HUES48 (cell line): ENCODE measurements at regions not wholly inside any gene's neighbourhood (a gene's known extent, or its start where the extent isn't known, plus 50 kb on each side); places are given as distances from the start of the nearest gene placed in this dataset.

Experiments used
- H3K27ac ChIP-seq: one replicate; pipeline ENCODE4 v1.7.0; 2013; ENCODE audit warnings: low read depth, low read length, inconsistent platforms
- H3K27me3 ChIP-seq: 2 replicates; pipeline ENCODE4 v1.6.1; 2013; ENCODE audit warnings: mild to moderate bottlenecking, low read length; ENCODE audit not compliant: control insufficient read depth, insufficient read depth
- H3K36me3 ChIP-seq: 2 replicates; pipeline ENCODE4 v1.6.1; 2013; ENCODE audit warnings: low read length; ENCODE audit not compliant: control insufficient read depth, insufficient read depth
- H3K4me1 ChIP-seq: 2 replicates; pipeline ENCODE4 v1.6.1; 2013; ENCODE audit warnings: mild to moderate bottlenecking, low read length; ENCODE audit not compliant: control insufficient read depth, insufficient read depth
- H3K4me3 ChIP-seq: 2 replicates; pipeline ENCODE4 v1.5.1; 2013; ENCODE audit warnings: mild to moderate bottlenecking, low read depth, low read length
- H3K9ac ChIP-seq: 2 replicates; pipeline ENCODE4 v1.6.1; 2013; ENCODE audit warnings: mild to moderate bottlenecking, low read depth, low read length, moderate library complexity
- H3K9me3 ChIP-seq: 2 replicates; pipeline ENCODE4 v1.6.1; 2013; ENCODE audit warnings: low read length; ENCODE audit not compliant: control insufficient read depth, insufficient read depth

DNA sequence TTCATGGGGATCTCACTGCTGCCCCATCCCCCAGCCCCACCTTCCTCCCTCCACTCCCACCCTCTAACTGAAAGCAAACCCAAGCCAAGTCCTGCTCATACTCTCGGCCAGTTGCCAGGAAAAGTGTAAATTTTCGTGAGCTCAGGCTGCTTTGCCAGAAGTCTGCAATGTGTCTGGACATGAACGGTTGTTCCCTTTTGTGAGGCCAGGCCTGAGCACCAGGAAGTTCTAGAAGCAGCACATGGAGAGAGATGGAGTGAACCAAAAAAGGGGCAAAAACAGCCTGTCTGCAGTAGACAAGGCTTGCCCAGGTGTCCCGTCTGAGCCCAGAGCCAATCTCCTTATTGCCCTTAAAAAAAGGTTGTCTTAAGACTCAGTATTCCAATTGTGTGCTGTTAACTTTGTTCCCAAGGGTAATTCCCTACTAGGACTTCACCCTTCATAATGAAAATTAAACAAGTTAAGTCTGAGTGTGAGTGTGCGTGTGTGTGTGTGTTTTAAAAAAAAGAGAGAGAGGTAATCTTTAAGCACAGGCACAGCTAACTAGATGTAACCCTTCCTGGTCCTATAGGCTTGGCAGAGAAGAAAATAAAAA, 247.1 kb downstream of the BCL11A start:
- Histone ChIP-seq H3K27me3 (no peaks in the 10 kb centered on the region), H3K9me3 (no peaks in the 10 kb centered on the region), H3K27ac (no peak overlapping the region), H3K36me3 (no peaks in the 10 kb centered on the region), H3K9ac (no peak overlapping the region), H3K4me1 (no peaks in the 10 kb centered on the region), H3K4me3 (no peak overlapping the region)

DNA sequence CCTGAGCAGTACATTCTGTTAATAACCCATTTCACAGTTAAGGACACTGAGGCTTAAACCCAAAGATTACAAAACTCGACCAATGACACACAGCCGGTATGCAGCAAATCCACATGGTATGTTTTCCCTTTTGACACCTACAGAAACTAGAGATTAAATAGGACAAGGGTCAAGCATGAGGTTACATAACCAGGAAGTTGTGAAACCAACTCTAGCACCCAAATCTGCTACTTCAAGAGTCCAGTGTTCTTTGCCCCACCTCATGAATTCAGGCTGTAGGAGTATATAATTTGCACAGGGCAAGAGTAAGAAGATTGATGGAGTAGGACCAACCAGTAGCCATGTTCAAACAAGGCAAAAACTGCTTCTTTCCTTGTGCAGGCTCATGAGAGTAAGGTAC, 249.8 kb downstream of the BCL11A start:
- H3K9me3 ChIP-seq = no peaks in the 10 kb centered on the region
- H3K27me3 ChIP-seq = no peaks in the 10 kb centered on the region
- H3K4me1 ChIP-seq = no peaks in the 10 kb centered on the region
- no peak overlapping the region for H3K27ac ChIP-seq
- no peak overlapping the region for H3K9ac ChIP-seq
- H3K4me3 ChIP-seq = no peak overlapping the region
- no peaks in the 10 kb centered on the region for H3K36me3 ChIP-seq

DNA sequence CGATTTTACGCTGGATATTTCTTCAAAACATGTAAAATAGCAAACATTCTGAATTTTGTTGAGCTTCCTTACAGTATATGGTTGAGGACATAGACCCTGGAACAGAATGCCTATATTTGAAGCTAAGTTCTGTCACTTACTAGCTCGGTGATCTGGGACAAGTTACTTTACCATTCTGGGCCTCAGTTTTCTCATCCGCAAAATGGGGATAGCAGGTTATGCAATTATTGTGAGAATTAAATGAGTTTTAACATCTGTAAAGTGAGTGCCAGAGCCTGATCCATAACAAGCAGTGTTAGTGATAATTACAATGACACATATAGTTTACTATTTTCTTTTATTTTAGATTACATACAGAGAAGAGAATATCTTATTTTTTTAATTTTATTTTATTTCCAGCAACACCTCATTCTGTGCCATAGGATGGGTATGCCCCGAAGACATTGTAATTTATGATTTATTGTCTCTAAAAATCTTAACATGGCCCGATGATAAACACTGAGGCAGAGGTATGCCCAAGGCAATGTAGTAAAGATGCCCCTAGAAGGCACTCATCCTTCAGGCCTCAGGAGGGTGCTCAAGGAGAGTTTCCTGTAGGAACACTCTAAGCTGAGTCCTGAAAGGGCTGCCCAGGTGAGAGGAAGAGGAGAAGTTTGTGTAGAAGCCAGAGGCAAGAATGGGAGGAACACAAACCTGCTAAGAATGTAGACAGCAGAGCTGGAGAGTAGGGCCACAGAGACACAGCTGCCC, 250.9 kb downstream of the BCL11A start:
- Histone ChIP-seq H3K4me1 (no peaks in the 10 kb centered on the region), H3K36me3 (no peaks in the 10 kb centered on the region)

DNA sequence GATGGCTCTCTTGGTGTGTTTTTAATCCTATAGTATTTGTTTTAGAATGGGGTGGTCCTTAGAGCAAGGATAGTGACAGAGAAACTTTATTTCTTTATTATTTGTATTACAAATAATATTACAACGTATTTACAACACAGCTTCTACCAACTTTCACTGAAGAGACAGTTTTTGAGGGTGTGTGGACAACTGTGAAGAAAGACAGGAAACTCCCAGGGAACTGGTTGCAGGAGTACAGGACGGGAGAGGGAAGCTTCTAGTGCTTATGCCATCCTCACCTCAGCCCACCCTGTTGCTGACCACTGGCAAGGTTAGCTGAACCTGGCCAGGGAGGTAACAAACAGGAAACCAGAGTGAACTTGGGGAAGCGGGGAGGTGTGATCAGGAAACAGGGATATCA, 251.7 kb downstream of the BCL11A start:
- Histone ChIP-seq H3K27ac (no peak overlapping the region), H3K27me3 (no peaks in the 10 kb centered on the region), H3K9me3 (no peaks in the 10 kb centered on the region), H3K36me3 (no peaks in the 10 kb centered on the region), H3K9ac (no peak overlapping the region), H3K4me3 (no peak overlapping the region), H3K4me1 (no peaks in the 10 kb centered on the region)

More for the DNA sequence above, 250.9 kb downstream of the BCL11A start:
- Histone ChIP-seq H3K9me3 (no peaks in the 10 kb centered on the region), H3K9ac (no peak overlapping the region), H3K27ac (no peak overlapping the region), H3K27me3 (no peaks in the 10 kb centered on the region), H3K4me3 (no peak overlapping the region)

DNA sequence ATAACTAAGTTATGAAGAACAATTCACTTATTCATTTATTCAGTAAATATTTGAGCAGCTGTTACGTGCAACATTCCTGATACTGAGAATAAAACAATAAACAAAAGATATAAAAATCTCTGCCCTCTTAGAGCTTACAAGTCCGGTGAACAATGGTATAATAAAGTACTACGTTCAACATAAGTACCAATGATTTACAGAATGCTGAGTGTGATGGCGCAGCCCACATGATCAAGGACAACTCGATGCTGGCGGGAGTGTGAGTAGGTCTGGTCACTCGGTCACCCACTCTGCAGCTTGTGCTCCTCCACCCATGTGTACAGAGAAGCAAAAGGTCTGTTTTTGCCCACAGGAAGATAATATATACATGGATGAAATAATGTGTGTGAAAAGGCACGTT, 254.3 kb downstream of the BCL11A start:
- H3K4me1 ChIP-seq = no peaks in the 10 kb centered on the region
- no peak overlapping the region for H3K27ac ChIP-seq
- no peak overlapping the region for H3K4me3 ChIP-seq
- H3K27me3 ChIP-seq = no peaks in the 10 kb centered on the region
- no peaks in the 10 kb centered on the region for H3K9me3 ChIP-seq
- no peaks in the 10 kb centered on the region for H3K36me3 ChIP-seq
- H3K9ac ChIP-seq = no peak overlapping the region

DNA sequence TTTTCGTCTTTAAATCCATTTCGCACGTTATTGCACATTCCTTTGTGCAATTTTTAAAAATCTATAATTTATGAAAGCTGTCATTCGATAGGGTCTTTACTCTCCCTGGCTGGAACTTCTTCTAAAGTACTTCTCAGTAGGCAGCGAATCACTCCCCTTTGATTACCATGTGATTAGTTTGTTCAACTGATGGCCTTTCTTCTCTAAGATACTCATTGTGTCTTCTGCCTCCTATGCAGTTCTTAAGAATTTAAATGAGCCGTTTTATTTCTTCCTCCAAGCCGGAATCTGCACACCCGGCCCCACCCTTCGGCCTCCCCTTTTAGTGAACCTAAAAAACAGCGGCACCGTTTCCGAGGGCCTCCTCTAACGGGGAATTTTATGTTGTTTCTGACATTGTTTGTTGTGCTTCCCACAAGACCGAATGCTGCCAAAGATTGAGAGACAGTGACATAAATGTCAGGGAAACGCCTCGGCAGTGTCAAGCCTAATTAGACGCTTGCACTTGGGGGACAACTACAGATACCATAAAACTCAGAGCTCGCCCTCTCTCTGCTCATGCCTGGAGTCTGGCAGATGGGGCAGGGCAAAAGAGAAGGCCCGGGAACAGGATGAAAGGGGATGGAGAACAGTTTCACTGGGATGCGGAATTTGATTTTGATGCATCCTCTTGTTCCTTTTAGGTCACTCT, 255.3 kb downstream of the BCL11A start:
- Histone ChIP-seq H3K27me3 (no peaks in the 10 kb centered on the region), H3K27ac (no peak overlapping the region), H3K36me3 (no peaks in the 10 kb centered on the region), H3K4me3 (no peak overlapping the region), H3K4me1 (no peaks in the 10 kb centered on the region), H3K9me3 (no peaks in the 10 kb centered on the region), H3K9ac (no peak overlapping the region)

DNA sequence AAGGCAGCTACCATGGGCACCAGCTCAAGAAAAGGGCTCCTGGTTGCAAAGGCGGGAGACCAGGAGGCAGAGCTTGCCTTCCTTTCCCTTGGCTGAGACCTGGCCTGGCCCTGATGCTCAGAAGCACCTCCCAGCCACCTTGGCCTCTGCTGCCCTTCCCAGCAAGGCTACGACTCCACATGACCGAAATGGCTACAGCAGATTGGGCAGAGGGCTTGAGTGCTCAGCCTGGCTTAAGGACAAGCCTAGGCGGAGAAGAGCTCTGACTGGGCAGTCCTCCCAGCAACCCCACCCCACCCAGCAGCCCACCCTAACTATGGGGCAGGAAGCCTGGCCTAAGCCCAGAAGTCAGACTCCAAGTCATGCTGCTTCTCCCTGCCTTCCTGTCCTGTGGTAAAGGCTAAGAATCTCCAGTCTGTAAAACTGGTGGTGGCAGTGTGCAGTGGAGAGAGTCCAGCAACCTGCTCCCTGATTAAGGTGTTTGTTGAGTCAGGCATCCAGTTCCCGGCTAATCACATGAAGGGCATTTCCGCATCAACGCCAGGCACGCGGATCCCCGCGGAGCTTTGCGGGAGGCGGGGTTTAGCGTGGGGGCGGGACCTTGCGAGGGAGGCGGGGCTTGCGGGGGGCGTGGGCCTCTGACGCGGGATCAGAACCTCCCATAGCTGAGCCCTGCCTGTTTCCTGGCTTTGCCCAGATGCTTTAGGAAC, 256.0 kb downstream of the BCL11A start:
- H3K27ac ChIP-seq = no peak overlapping the region

DNA sequence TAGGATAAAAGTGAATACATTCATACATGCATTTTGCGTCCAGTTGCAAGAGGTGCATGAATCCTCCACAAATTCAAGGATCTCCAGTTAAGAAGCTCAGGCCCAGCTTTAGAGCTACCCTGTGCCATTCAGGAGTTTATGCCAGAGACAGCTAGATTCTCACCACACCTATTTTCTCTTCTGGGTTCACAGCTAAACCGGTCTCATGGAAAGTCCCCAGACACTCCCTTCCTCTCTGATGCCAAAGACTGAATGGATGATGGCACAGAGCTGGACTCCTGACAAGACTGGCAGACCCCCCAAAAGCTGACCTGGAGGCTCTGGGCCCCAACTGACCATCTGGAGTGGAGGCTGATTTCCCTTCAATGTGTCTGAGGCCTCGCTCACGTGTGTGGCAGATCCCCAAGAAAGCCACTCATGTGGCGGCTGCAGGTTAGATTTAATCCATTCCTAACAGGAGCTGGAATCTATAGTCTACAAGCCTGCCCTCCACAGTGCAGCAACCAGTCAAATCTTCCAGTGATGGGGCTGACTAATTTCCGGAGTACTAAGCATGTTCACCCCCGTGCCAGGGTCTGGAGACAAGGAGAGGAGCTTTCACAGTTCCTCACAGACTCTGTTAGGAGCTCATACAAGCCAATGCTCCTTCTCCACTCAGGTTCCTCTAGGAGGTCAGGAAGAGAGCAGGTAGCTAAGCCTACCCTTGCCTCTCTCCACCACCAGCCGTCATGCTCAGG, 257.1 kb downstream of the BCL11A start:
- Histone ChIP-seq H3K4me1 (no peaks in the 10 kb centered on the region), H3K9ac (no peak overlapping the region)

More for the DNA sequence above, 256.0 kb downstream of the BCL11A start:
- Histone ChIP-seq H3K36me3 (no peaks in the 10 kb centered on the region), H3K4me3 (no peak overlapping the region), H3K27me3 (no peaks in the 10 kb centered on the region), H3K9me3 (no peaks in the 10 kb centered on the region), H3K9ac (no peak overlapping the region), H3K4me1 (no peaks in the 10 kb centered on the region)

DNA sequence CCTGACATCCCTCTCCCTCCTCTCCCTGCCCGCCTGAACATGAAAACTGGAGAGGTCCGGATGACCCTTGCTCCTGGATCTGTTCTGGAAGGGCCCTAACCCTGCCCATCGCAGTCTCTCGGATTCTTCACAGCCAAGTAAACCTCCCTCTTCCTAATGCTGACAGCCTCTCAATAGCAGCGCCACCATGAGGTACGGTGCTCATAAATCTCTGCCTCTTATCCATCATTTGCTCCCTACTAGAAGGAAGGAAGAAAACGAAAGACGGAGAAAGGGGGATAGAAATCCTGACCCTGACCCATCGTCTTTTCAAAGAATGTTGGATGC, 257.9 kb downstream of the BCL11A start:
- 0 out of 2 replicates have a peak, but pooled peaks cover 4% of the 10 kb centered on the region for H3K4me1 ChIP-seq
- H3K9ac ChIP-seq = no peak overlapping the region
- H3K36me3 ChIP-seq = no peaks in the 10 kb centered on the region
- H3K27me3 ChIP-seq = no peaks in the 10 kb centered on the region
- no peak overlapping the region for H3K27ac ChIP-seq
- H3K4me3 ChIP-seq = no peak overlapping the region
- no peaks in the 10 kb centered on the region for H3K9me3 ChIP-seq

More for the DNA sequence above, 257.1 kb downstream of the BCL11A start:
- Histone ChIP-seq H3K9me3 (no peaks in the 10 kb centered on the region), H3K27me3 (no peaks in the 10 kb centered on the region), H3K4me3 (no peak overlapping the region), H3K36me3 (no peaks in the 10 kb centered on the region), H3K27ac (no peak overlapping the region)

DNA sequence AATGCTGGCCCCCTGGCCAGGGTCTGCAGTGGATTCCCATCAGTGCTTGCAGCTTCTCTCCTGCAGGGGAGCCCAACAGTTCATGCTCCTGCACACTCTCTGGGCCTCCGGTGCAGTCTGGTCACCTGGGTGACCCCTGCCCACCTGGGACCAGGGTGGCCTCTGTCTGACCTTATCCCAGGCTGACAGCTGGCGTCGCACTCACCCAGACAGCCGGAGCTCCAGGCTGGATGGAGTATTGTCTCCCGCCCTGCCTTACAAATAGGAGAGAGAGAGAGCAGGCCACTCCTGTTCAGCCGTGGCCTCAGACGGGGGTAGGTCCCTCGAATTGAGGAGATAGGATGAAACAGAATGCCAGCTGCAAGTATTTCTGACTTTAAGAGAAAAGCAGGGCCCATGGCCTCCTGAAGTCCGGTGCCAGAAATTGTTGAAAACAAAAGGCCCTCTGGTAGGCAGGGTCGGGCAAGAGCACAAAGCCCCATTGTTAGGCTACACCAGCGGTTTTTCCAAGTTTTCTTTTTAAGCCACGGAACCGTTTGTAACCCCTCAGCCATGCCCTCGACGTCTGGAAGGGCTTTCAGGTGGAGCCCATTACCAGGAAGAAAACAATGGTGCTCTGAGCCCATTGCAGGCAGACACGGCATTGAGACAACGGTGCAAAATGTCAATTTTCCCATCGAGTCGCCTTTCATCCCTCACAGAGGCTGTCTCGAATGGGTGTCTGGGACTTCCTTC, 258.4 kb downstream of the BCL11A start:
- no peaks in the 10 kb centered on the region for H3K27me3 ChIP-seq
- 0 out of 2 replicates have a peak, but pooled peaks cover 4% of the 10 kb centered on the region for H3K4me1 ChIP-seq
- H3K36me3 ChIP-seq = no peaks in the 10 kb centered on the region
- H3K4me3 ChIP-seq = no peak overlapping the region
- no peaks in the 10 kb centered on the region for H3K9me3 ChIP-seq
- H3K27ac ChIP-seq = no peak overlapping the region
- H3K9ac ChIP-seq = no peak overlapping the region
